Urinary bladder (tissue), 3 donors: ENCODE measurements at regions not wholly inside any gene's neighbourhood (a gene's known extent, or its start where the extent isn't known, plus 50 kb on each side); places are given as distances from the start of the nearest gene placed in this dataset.
A peak's percentile ranks its signal among the peaks of the same experiment; 100 is the strongest.

Experiments used
- DNase-seq: peaks from one replicate; pipeline ENCODE4 v3.0.0-alpha.2; 2015; ENCODE audit errors: extremely low spot score
- H3K27ac ChIP-seq: one replicate; pipeline ENCODE4 v1.5.1; 2013; ENCODE audit warnings: low read depth, mild to moderate bottlenecking, moderate library complexity
- H3K36me3 ChIP-seq: one replicate; pipeline ENCODE4 v1.6.1; 2013; ENCODE audit warnings: mild to moderate bottlenecking, moderate library complexity; ENCODE audit not compliant: insufficient read depth
- H3K4me1 ChIP-seq: one replicate; pipeline ENCODE4 v1.6.1; 2013; ENCODE audit warnings: mild to moderate bottlenecking, moderate library complexity; ENCODE audit not compliant: insufficient read depth
- H3K4me3 ChIP-seq: one replicate; pipeline ENCODE4 v1.5.1; 2013; ENCODE audit warnings: low read depth, low read length
- WGBS: extraction: QIAGEN DNeasy Blood & Tissue Kit; methylation state at CpG from one replicate; pipeline ENCODE4 v1.1.7; 2013; 5-methylcytosine and 5-hydroxymethylcytosine counted together
- donor health status: healthy with polysubstance abuse.
- donor health status: healthy.

DNA sequence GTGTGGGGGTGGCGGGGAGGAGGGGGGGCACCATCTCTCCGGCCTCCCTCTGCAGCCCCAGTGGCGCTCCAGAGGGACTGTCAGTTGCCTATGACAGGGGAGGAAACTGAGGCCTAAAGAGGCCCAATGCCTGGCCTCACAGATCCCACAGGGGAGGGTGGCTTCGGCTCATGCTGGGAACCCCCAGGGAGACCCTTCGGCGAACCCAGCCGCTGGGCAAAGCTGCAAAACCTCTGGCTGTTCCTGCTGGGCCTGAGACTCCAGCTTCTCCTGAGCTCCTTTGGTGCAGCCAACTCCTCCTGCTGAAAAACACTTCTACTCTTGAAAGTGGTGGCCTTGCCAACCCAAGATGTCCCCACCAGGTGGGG lies 170.1 kb upstream of the RTL1 start:
- no peak for DNase-seq
- Histone ChIP-seq H3K36me3 (no peaks in the 10 kb centered on the region), H3K4me1 (peaks cover 4% of the 10 kb centered on the region), H3K4me3 (no peak overlapping the region), H3K27ac (no peak overlapping the region)
- 86% methylated on average over 7 of the region's 7 CpGs for WGBS

- Histone ChIP-seq H3K4me3 (no peak overlapping the region), H3K27ac (no peak overlapping the region), H3K4me1 (peaks cover 4% of the 10 kb centered on the region), H3K36me3 (no peaks in the 10 kb centered on the region)
- 84% methylated on average over 13 of the region's 13 CpGs for WGBS
- no peak for DNase-seq
Measured at GRCh38 chr14:101074196-101075024, 170.9 kb upstream of the RTL1 start.

- Histone ChIP-seq H3K27ac (no peak overlapping the region), H3K4me1 (peaks cover 4% of the 10 kb centered on the region), H3K4me3 (no peak overlapping the region), H3K36me3 (no peaks in the 10 kb centered on the region)
- no peak for DNase-seq
- 71% methylated on average over 9 of the region's 9 CpGs for WGBS
Measured at GRCh38 chr14:101075025-101075800, 171.7 kb upstream of the RTL1 start.

DNA sequence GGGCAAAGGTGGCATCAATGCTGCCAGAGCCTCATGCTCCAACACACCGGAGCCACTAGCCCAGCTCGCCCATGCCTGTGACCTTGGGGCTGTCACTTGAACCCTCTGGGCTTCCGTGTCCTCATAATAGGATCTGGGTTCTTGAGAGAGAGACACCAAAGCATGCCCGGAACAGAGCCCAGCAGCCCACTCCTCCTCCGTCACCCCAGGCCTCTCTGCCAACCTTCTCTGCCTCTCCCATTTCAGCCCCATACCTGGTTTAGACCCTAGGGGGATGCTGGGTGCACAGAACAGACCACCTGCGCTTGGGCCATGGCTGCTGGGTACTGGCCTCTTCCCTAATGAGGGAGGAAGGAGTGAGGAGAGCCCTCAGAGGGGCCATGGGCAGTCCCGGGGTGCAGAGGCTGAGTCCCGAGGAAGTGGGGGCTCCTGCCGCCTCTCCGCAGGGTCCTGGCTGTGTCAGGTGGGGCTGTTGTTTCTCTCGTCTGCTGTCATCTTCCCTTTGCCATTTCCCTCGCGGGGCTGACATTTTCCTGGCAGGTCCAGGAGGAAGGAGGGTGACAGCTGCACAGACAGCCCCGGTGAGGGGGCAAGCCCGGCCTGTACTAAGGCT lies 172.4 kb upstream of the RTL1 start:
- Histone ChIP-seq H3K4me1 (peaks cover 4% of the 10 kb centered on the region), H3K36me3 (no peaks in the 10 kb centered on the region), H3K27ac (no peak overlapping the region), H3K4me3 (no peak overlapping the region)
- DNase-seq, result no peak
- 72% methylated on average over 15 of the region's 15 CpGs for WGBS

- WGBS, result 65% methylated on average over 29 of the region's 29 CpGs
- H3K36me3 ChIP-seq, result no peaks in the 10 kb centered on the region
- DNase-seq, result no peak
Measured at GRCh38 chr14:101076451-101077198, 173.1 kb upstream of the RTL1 start.

GRCh38 chr14:101077481-101078074 lies 174.1 kb upstream of the RTL1 start:
- WGBS, result 5% methylated on average over 38 of the region's 38 CpGs
- Histone ChIP-seq H3K27ac (no peak overlapping the region), H3K4me3 (peak overlapping the region; percentile 8), H3K4me1 (peaks cover 4% of the 10 kb centered on the region), H3K36me3 (no peaks in the 10 kb centered on the region)
- no peak for DNase-seq

More at GRCh38 chr14:101076451-101077198, 173.1 kb upstream of the RTL1 start:
- peaks cover 4% of the 10 kb centered on the region for H3K4me1 ChIP-seq
- H3K4me3 ChIP-seq, result no peak overlapping the region
- no peak overlapping the region for H3K27ac ChIP-seq

GRCh38 chr14:101078170-101078891 lies 174.8 kb upstream of the RTL1 start:
- Histone ChIP-seq H3K36me3 (no peaks in the 10 kb centered on the region), H3K4me3 (no peak overlapping the region), H3K4me1 (peaks cover 4% of the 10 kb centered on the region), H3K27ac (no peak overlapping the region)
- DNase-seq, result no peak
- WGBS, result 84% methylated on average over 8 of the region's 8 CpGs

DNA sequence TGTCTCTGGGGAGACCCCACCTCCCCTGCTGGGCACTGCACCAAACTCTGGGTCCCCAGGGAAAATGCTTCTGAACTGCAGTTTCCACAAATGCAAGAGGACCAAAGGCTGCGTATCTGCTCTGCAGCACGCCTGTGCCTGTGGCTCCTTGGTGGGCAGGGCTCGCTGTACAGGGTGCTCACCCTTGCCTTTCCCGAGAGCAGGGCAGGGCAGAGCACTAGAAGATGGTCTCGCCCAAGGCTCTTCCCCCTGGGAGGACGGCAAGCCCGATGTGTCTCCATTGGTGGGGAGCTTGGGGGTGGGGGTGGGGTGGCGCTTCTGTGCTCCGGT lies 175.3 kb upstream of the RTL1 start:
- no peak for DNase-seq
- WGBS, result 77% methylated on average over 9 of the region's 9 CpGs
- Histone ChIP-seq H3K4me1 (peaks cover 4% of the 10 kb centered on the region), H3K4me3 (no peak overlapping the region), H3K36me3 (no peaks in the 10 kb centered on the region), H3K27ac (no peak overlapping the region)

- Histone ChIP-seq H3K4me3 (no peak overlapping the region), H3K36me3 (no peaks in the 10 kb centered on the region), H3K4me1 (peaks cover 4% of the 10 kb centered on the region), H3K27ac (no peak overlapping the region)
- 71% methylated on average over 2 of the region's 2 CpGs for WGBS
- DNase-seq, result no peak
Measured at GRCh38 chr14:101080922-101081593, 177.5 kb upstream of the RTL1 start.

DNA sequence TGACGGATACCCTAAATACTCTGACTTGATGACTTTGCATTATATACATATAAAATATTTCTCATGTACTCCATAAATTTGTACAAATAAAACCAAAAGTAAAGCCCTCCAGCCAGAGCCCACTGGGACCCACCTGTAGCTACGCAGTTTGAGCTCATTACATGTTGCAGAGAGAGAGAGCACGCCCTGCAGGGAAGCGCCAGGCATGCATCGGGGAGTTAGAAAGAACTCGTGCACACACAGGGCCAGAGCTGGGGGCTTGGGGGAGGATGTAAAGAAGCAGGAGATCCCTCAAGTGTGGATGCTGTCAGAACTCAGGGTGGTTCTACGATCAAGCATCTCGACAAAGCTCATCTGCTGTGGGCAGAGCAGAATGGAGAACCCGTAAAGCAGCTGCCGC lies 178.5 kb upstream of the RTL1 start:
- 73% methylated on average over 10 of the region's 10 CpGs for WGBS
- Histone ChIP-seq H3K4me1 (peaks cover 4% of the 10 kb centered on the region), H3K4me3 (no peak overlapping the region), H3K36me3 (no peaks in the 10 kb centered on the region), H3K27ac (no peak overlapping the region)
- DNase-seq, result no peak

DNA sequence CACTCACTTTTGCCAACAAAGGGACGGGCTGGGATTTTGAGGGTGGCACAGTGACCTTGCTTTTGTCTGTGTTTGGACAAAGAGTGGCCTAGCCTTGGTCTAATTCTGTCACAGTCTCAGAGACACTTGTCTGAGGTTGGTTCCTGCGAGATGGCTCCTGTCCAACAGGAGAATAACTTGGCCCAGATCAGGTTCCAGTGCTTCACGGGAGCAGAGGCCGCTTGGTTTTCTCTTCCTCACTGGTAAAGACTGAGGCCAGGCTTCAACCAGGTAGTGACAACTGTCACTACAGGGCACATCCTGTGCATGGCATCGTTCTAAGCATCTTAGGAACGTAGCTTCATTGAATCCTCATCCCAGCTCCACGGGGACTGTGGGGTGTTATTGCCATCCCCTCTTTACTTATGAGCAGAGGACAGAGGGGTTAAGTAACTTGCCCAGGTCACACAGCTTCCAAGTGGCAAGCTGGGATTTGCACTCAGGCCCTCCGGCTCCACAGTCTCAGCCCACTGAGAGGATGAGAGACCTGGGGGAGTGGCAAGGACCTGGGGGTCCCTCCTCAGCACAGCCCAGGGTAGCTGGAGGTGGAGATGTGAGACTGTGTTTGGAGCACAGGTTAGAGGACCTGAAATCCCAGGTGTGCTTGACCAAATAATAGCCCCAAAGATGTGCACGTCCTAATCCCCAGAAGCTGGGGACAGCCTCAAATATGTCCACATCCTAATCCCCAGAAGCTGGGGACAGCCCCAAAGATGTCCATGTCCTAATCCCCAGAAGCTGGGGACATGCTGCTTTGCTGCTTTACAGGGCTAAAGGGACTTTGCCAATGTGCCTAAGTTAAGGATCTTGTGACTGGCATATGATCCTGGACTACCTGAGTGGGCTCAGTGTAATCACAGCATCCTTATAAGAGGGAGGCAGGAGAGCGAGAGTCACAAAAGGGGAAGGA lies 179.2 kb upstream of the RTL1 start:
- DNase-seq, result no peak
- 77% methylated on average over 10 of the region's 10 CpGs for WGBS

More for the DNA sequence above, 179.2 kb upstream of the RTL1 start:
- H3K36me3 ChIP-seq, result no peaks in the 10 kb centered on the region
- H3K27ac ChIP-seq, result no peak overlapping the region
- no peak overlapping the region for H3K4me3 ChIP-seq
- no peaks in the 10 kb centered on the region for H3K4me1 ChIP-seq
